SJCRH30 (cell line): ENCODE measurements at regions not wholly inside any gene's neighbourhood (a gene's known extent, or its start where the extent isn't known, plus 50 kb on each side); places are given as distances from the start of the nearest gene placed in this dataset.

Experiments
- DNase-seq, 2 experiments: peaks; one replicate each; pipeline ENCODE4 v3.0.0-alpha.2; 2015 to 2020
- H3K27ac ChIP-seq: fragments of 250-450 bp; sonication (Bioruptor Pico); 2 replicates; pipeline ENCODE4 v1.5.1; 2020; ENCODE audit warnings: mild to moderate bottlenecking, moderate library complexity
- H3K27me3 ChIP-seq: fragments of 250-450 bp; sonication (Bioruptor Pico); 2 replicates; pipeline ENCODE4 v1.5.1; 2020; ENCODE audit warnings: mild to moderate bottlenecking, moderate library complexity
- H3K36me3 ChIP-seq: fragments of 250-450 bp; sonication (Bioruptor Pico); 2 replicates; pipeline ENCODE4 v1.5.1; 2020; ENCODE audit warnings: mild to moderate bottlenecking, moderate library complexity
- H3K4me1 ChIP-seq: fragments of 250-450 bp; sonication (Bioruptor Pico); 2 replicates; pipeline ENCODE4 v1.5.1; 2020; ENCODE audit warnings: mild to moderate bottlenecking, moderate library complexity
- H3K4me3 ChIP-seq: fragments of 250-450 bp; sonication (Bioruptor Pico); 2 replicates; pipeline ENCODE4 v1.5.1; 2020; ENCODE audit warnings: mild to moderate bottlenecking, moderate library complexity
- H3K9me3 ChIP-seq: fragments of 250-450 bp; sonication (Bioruptor Pico); replicated peaks from 2 replicates; pipeline ENCODE4 v1.5.1; 2020; ENCODE audit warnings: mild to moderate bottlenecking, moderate library complexity

DNA sequence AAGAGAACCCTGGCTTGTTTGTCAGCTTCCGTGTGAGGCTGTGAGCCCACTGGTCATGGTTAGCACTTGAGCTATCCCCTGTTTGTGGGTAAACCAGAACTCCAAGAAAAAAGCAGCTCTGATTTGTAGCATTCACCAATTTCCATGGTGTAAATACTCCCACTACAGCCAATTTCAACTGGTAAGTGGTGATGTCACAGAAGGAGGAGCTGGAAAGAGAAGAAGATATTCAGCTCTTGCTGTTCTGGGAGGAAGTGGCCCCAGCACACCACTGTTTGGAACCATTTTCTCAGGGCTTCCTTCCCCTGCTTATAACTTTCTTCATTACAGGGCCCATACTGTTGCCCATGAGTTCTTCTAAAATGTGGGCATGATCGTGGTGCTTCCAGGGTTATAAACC, 500.1 kb upstream of the ZMIZ1 start:
- no peak overlapping the region for H3K4me3 ChIP-seq
- no peak overlapping the region for H3K27ac ChIP-seq
- H3K36me3 ChIP-seq = no peaks in the 10 kb centered on the region
- H3K27me3 ChIP-seq = no peaks in the 10 kb centered on the region
- no peaks in the 10 kb centered on the region for H3K9me3 ChIP-seq
- no peak for DNase-seq
- H3K4me1 ChIP-seq = no peaks in the 10 kb centered on the region

DNA sequence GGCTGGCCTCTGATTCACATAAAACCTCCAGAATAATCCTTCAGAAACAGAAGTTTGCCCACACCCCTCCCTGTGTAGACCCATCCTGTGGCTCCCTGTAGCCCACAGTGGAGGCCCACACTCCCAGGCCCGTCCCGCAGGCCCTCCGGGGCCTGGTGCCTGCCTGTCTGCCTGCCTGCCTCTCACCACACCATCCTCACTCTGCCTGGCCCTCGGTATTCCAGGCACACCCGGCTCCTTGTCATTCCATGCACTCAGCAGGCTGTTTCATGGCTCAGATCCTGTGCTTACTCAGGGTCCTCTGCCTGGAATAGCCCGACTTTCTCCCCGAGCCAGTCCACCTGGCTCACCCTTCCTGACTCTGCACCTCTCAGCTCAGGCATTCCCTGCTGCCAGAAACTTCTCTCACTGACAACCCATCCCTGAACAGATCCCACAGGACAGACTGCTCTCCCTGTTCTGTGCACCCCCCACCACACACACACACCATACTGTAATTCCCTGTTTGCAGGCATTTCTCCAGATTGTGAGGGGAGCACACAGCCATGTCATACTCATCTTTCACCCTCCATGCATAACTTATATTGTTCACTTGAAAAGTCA, 498.0 kb upstream of the ZMIZ1 start:
- no peaks in the 10 kb centered on the region for H3K4me1 ChIP-seq
- no peak overlapping the region for H3K4me3 ChIP-seq
- DNase-seq = no peak
- H3K9me3 ChIP-seq = no peaks in the 10 kb centered on the region
- no peaks in the 10 kb centered on the region for H3K36me3 ChIP-seq
- no peaks in the 10 kb centered on the region for H3K27me3 ChIP-seq
- H3K27ac ChIP-seq = no peak overlapping the region

DNA sequence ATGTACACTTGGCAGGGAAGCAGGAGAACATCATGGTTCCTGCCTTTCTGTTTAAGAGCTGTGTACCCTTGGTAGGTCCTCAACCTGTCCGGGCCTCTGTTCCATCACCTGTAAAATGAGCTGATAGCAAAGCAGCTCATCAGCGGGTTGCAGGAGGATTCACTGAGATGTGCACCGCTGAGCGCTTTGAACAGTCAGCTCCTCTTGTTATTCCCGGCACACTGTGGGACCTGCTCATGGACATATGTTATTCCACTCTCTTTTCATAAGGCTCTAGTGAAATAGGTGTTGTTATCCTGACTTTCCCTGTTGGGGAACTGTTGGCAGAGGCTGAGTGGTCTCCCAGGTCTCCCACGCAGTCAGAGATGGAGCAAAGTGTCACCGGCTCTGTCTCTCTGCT, 497.5 kb upstream of the ZMIZ1 start:
- no peak overlapping the region for H3K4me3 ChIP-seq
- H3K27me3 ChIP-seq = no peaks in the 10 kb centered on the region
- no peak overlapping the region for H3K27ac ChIP-seq
- H3K9me3 ChIP-seq = no peaks in the 10 kb centered on the region
- no peaks in the 10 kb centered on the region for H3K36me3 ChIP-seq
- no peak for DNase-seq
- H3K4me1 ChIP-seq = no peaks in the 10 kb centered on the region

DNA sequence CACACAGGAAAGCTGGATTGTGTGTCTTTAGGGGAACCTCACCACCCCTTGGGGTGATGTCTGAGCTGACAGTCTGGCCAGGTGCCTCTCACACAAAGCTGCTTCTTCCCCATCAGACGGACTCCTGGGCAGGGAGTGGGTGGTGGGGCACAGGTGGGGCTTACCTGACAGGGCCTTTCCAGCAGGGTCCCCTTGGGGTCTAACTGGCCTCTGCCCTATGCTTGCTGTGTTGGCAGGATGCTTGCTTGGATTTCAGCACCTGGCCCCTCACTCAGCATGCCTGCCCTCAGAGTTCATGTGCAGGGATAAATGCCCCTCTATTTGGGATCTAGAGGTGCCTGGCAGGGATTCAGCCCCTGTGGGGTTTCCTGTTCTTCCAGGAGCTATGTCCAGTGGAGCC, 496.9 kb upstream of the ZMIZ1 start:
- no peak for DNase-seq
- Histone ChIP-seq H3K4me1 (no peaks in the 10 kb centered on the region), H3K27me3 (no peaks in the 10 kb centered on the region), H3K27ac (no peak overlapping the region), H3K36me3 (no peaks in the 10 kb centered on the region), H3K4me3 (no peak overlapping the region), H3K9me3 (no peaks in the 10 kb centered on the region)

DNA sequence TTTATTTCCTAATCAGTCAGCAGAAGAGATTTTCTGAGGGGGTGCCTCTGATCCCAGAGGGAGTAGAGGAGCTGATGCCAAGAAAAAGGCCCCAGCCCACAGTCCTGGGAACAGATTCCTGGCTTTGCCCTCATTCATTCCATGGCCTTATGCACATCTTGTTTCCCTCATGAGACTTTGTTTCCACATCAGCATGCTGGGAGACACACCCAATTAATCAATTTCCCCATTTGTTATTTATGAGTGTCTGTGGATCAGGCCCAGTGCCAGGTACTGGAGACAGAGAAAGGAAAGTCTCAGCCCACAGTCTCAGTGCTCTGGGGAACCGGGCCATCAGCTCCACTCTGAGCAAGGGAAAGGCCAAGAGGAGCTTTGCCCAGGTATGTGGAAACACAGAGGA, 496.2 kb upstream of the ZMIZ1 start:
- Histone ChIP-seq H3K36me3 (no peaks in the 10 kb centered on the region), H3K4me3 (no peak overlapping the region), H3K9me3 (no peaks in the 10 kb centered on the region), H3K4me1 (no peaks in the 10 kb centered on the region), H3K27ac (no peak overlapping the region), H3K27me3 (no peaks in the 10 kb centered on the region)
- no peak for DNase-seq

DNA sequence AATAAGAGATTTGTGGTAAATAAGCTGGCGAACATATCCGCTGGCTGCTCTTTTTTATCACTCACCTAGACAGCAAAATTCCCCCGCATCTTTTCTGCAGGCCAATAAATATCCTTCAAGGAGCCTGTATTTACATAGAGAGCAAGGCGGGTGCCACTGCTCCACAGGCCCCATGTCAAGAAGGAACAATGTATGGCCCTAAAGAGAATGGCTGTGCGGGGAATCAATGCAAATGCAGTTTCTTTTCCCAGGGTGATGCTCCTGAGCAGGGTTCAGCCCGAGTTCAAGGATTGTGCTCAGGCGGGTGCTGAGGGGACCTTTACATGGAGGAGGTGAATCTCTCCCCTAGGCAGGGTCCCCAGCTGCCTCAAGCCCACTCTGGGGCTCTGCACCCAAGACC, 494.2 kb upstream of the ZMIZ1 start:
- Histone ChIP-seq H3K4me1 (no peaks in the 10 kb centered on the region), H3K9me3 (no peaks in the 10 kb centered on the region), H3K4me3 (no peak overlapping the region), H3K27ac (no peak overlapping the region), H3K27me3 (no peaks in the 10 kb centered on the region), H3K36me3 (no peaks in the 10 kb centered on the region)
- no peak for DNase-seq

DNA sequence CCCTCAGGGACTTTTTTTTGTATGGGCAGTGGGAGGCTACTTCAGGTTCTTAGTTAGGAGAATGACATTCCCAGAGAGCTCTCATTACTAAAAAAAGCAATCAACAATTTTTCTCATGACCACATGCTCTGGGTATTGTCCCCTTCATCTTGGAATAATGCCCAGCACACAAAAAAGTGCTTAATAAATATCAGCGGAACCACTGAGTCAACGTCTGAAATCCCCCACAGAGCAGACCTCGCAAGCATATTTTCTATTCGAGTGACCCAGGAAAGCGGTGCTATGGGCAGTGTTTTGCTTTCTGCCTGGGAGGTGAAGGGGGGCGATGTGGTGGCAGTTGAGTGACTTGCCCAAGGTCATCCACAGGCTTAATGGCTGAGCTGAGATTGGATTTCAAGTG, 493.4 kb upstream of the ZMIZ1 start:
- H3K27me3 ChIP-seq = no peaks in the 10 kb centered on the region
- no peaks in the 10 kb centered on the region for H3K9me3 ChIP-seq
- no peaks in the 10 kb centered on the region for H3K4me1 ChIP-seq
- no peak overlapping the region for H3K4me3 ChIP-seq
- no peak for DNase-seq
- no peak overlapping the region for H3K27ac ChIP-seq
- no peaks in the 10 kb centered on the region for H3K36me3 ChIP-seq

DNA sequence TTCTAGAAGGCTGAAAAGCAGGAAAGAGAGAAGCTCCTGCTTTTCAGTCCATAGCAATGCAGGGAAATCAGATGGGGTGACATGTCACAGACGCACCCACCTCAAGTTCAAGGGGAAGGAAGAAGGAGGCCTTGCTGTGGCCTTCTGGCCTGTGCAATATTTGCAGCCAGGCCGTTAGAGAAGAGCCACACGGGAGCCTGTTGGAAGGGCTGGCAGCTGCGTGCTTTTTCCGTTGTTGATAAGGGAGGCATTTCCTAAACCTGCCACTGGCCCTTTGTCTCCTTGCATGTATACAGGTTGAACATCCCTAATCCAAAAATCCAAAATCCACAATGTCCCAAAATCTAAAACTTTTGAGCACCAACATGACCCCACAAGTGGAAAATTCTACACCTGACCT, 492.5 kb upstream of the ZMIZ1 start:
- Histone ChIP-seq H3K9me3 (no peaks in the 10 kb centered on the region), H3K27ac (no peak overlapping the region), H3K36me3 (no peaks in the 10 kb centered on the region), H3K4me3 (no peak overlapping the region), H3K27me3 (no peaks in the 10 kb centered on the region), H3K4me1 (no peaks in the 10 kb centered on the region)
- no peak for DNase-seq

DNA sequence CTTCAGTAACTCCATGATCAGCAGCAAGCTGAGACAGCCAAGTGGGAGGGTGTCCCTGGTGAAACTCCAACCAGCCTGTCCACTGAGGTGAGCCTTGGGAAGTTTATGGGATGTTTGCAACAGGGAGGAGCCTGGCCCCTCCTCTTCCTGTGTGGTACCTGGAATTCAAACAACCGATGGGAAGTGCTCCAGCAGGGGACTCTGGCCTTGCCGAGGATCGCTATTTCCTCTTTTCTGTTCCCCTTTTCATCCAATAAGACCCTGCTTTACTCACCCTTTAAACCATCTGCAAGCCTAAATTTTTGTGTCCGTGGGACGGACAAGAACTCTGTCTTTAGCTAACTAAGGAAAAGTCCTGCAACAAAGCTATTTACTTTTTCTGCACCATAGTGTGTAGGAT, 491.1 kb upstream of the ZMIZ1 start:
- no peak for DNase-seq
- Histone ChIP-seq H3K4me1 (no peaks in the 10 kb centered on the region), H3K9me3 (no peaks in the 10 kb centered on the region), H3K36me3 (no peaks in the 10 kb centered on the region), H3K4me3 (no peak overlapping the region), H3K27ac (no peak overlapping the region), H3K27me3 (no peaks in the 10 kb centered on the region)

DNA sequence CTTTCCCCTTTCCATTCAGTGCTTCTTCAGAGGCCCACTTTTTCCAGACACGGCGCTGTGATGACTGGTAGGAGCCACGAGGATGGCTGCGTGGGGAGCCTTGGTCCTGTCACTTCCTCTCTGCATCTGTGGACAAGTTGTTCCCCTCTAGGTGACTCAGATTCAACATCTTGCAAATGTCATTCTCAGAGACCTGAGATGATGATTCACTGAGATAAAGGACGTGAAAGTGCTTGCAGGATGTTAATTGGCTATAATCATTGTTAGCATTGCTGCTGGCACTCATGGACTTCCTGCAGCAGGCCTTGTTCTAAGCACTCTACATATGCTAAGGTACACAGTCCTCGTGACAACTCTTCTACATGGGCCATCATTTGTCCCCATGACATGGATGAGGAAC, 489.8 kb upstream of the ZMIZ1 start:
- H3K4me1 ChIP-seq = no peaks in the 10 kb centered on the region
- no peaks in the 10 kb centered on the region for H3K9me3 ChIP-seq
- DNase-seq = no peak
- no peak overlapping the region for H3K4me3 ChIP-seq
- H3K27ac ChIP-seq = no peak overlapping the region
- no peaks in the 10 kb centered on the region for H3K36me3 ChIP-seq
- H3K27me3 ChIP-seq = no peaks in the 10 kb centered on the region

DNA sequence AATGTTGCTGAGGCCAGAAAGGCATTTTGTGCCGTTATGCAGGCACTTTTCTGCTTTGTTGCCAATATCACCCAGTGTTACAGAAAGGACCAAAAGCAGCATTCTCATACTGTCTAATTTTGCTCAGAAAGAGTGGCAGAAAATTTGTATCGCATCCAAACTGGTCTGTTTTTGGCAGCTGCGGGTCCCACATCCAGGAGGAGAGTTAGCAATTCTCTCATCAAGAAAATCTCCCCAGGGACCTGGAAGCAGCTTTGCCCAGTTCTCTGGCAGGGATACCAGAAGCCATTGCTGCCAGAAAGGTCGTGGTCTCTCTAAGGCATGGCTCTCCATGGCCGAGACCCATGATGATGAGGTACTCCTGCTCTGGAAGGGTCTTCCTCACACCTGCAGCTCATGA, 489.2 kb upstream of the ZMIZ1 start:
- no peak overlapping the region for H3K4me3 ChIP-seq
- no peak for DNase-seq
- H3K27me3 ChIP-seq = no peaks in the 10 kb centered on the region
- no peaks in the 10 kb centered on the region for H3K36me3 ChIP-seq
- H3K4me1 ChIP-seq = no peaks in the 10 kb centered on the region
- no peak overlapping the region for H3K27ac ChIP-seq
- no peaks in the 10 kb centered on the region for H3K9me3 ChIP-seq

DNA sequence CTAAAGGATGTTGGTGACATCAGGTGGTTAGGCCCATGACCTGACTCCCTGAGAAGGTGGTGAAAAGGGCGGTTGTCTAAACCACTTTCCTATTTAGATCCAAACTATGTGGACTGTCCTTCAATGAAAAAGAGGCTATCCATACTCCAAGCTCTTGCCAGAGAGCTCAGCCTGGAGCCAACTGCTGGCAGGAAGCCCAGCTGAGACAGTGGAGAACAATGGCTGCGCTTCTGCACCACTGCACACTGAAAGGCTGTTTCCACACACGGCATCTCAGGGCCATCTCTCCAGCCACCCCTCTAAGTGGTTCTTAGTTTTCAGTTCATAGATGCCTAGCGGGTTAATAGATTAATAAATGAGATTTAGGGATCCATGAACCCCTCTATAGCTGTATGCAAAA, 488.8 kb upstream of the ZMIZ1 start:
- DNase-seq = peak in 1 of 2 experiments; percentile 15
- Histone ChIP-seq H3K36me3 (no peaks in the 10 kb centered on the region), H3K9me3 (no peaks in the 10 kb centered on the region), H3K4me1 (no peaks in the 10 kb centered on the region), H3K4me3 (no peak overlapping the region), H3K27ac (no peak overlapping the region), H3K27me3 (no peaks in the 10 kb centered on the region)

DNA sequence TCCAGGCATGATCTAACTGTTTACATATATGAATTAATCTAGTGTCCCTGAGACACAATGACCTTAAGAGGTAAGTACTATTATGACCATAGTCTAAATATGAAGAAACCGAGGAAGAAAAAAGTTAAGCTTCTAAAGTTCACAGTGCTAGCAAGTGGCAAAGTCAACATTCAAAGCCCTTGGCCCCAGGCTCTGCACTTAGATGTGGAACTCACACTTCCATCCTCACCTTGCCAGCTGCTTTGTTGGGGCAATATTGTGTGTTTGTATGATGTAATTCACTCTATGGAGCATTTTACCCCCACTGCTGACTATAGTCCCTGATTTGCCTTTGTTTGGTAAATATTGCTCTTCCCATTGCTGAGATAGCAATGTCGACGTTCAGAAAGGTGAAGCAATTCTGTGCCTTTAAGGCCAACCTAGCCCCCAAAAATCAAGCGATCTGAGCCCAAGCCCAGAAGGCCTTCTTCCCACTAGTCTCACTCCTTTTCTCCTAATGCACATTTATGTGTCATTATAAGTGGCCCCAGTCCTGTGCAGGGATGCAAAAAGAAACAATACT, 487.6 kb upstream of the ZMIZ1 start:
- no peak overlapping the region for H3K4me3 ChIP-seq

DNA sequence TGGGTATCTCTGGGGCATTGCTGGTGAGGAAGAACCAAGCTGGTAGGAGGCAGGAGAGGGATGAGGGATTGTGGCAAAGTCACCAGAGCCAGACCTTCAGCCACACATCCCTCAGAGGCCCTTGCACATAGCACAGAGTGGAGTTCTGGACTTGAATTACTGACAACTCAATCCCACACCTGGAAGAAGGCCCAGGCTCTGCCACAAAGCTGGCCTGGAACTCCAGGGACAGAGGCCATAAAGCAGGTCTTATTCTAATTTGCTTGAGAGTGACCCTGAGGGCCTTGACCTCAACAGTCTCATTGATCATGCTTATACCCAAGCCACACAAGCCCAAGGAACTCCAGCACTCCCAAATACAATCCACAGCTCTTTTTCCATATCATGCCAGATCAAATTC, 486.2 kb upstream of the ZMIZ1 start:
- Histone ChIP-seq H3K9me3 (no peaks in the 10 kb centered on the region), H3K4me3 (no peak overlapping the region), H3K27ac (no peak overlapping the region), H3K27me3 (no peaks in the 10 kb centered on the region), H3K4me1 (no peaks in the 10 kb centered on the region), H3K36me3 (no peaks in the 10 kb centered on the region)
- DNase-seq = no peak

More for the DNA sequence above, 487.6 kb upstream of the ZMIZ1 start:
- no peaks in the 10 kb centered on the region for H3K9me3 ChIP-seq
- no peaks in the 10 kb centered on the region for H3K4me1 ChIP-seq
- H3K27ac ChIP-seq = no peak overlapping the region
- no peaks in the 10 kb centered on the region for H3K36me3 ChIP-seq
- H3K27me3 ChIP-seq = no peaks in the 10 kb centered on the region
- DNase-seq = no peak

DNA sequence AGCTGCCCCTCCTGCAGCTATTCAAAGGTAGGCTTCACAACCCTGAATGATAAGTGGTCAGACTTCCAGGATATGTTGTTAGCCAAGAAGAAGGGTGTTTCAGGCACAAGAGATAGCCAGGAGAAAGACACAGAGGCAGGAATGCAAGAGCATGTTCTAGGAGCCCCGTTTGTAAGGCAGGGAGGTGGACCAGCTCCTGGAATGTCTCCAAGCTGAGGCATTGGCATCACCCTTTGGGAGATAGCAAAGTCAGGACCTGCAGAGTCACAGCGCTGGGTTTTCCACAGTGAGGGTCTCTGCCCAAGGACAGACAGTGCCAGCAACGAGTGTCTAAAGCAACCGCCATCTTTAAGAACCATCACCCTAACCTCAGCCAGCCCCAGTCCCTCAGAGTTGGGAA, 484.5 kb upstream of the ZMIZ1 start:
- H3K27me3 ChIP-seq = no peaks in the 10 kb centered on the region
- no peaks in the 10 kb centered on the region for H3K9me3 ChIP-seq
- no peaks in the 10 kb centered on the region for H3K4me1 ChIP-seq
- H3K27ac ChIP-seq = no peak overlapping the region
- H3K36me3 ChIP-seq = no peaks in the 10 kb centered on the region
- no peak for DNase-seq
- H3K4me3 ChIP-seq = no peak overlapping the region

DNA sequence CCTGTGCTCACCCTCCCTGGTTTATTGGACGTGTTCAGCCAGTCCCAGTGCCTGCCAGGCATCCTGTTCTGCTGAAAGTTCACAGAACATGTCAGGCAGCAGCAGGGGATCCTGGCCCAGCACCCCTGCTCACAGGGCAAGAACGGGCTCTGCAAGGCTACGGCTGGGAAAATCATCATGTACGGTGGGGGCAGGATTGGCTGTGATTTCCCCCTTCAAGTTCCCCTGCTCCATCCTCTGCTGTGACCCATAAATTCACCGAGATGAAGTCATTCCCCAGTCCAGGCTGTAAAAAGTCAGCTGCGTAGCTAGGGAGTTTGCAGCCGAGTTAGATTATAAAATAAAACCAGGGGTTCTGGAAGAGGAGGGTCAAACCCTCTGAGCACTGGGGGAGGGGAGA, 484.1 kb upstream of the ZMIZ1 start:
- DNase-seq = no peak
- no peak overlapping the region for H3K4me3 ChIP-seq
- H3K27ac ChIP-seq = no peak overlapping the region
- H3K9me3 ChIP-seq = no peaks in the 10 kb centered on the region
- H3K27me3 ChIP-seq = no peaks in the 10 kb centered on the region
- H3K36me3 ChIP-seq = no peaks in the 10 kb centered on the region
- no peaks in the 10 kb centered on the region for H3K4me1 ChIP-seq
